SK-N-SH (cell line): ENCODE measurements at regions not wholly inside any gene's neighbourhood (a gene's known extent, or its start where the extent isn't known, plus 50 kb on each side); places are given as distances from the start of the nearest gene placed in this dataset.

Experiments used
- CTCF ChIA-PET: fragments of 300-600, 350-600 bp; formaldehyde crosslinking; extraction: SDS; loops from one replicate; lab custom pipeline; 2021; lab: Yijun Ruan, JAX
- POLR2A ChIA-PET: fragments of 350-600 bp; sonication (Branson Sonifier 250); formaldehyde crosslinking; extraction: SDS; loops from one replicate; lab custom pipeline; 2020; ENCODE audit warnings: antibody characterized with exemption, inconsistent platforms; lab: Yijun Ruan, JAX
- DNase-seq: peaks from one replicate; pipeline ENCODE4 v3.0.0; 2012
- H2AFZ ChIP-seq: fragments of 200-600 bp; sonication (generic); 2 replicates; pipeline ENCODE4 v1.8.1; 2016; ENCODE audit warnings: antibody characterized with exemption, mild to moderate bottlenecking, low read depth
- H3F3A ChIP-seq: fragments of 200-600 bp; sonication (generic); replicated peaks from 2 replicates; pipeline ENCODE3; 2016; ENCODE audit warnings: antibody characterized with exemption, mild to moderate bottlenecking; ENCODE audit not compliant: insufficient read depth
- H3K27ac ChIP-seq, 2 experiments: fragments of 200-500 bp in 1 of 2; fragments of 200-600 bp in 1 of 2; sonication (Bioruptor generic) in 1 of 2; sonication (generic), shearing (Covaris generic) in 1 of 2; 2 replicates each; pipeline versions ENCODE4 v1.5.1 to v1.6.1; 2014 to 2016; ENCODE audit warnings: low read depth in 2 of 2, inconsistent platforms in 1 of 2, low read length in 1 of 2, mild to moderate bottlenecking in 1 of 2, mixed read lengths in 1 of 2
- H3K27me3 ChIP-seq: fragments of 200-600 bp; sonication (generic), shearing (Covaris generic); 2 replicates; pipeline ENCODE4 v1.6.1; 2016; ENCODE audit warnings: mixed run types; ENCODE audit not compliant: insufficient read depth
- H3K36me3 ChIP-seq, 2 experiments: fragments of 200-500 bp in 1 of 2; fragments of 200-600 bp in 1 of 2; sonication (Bioruptor generic) in 1 of 2; sonication (generic) in 1 of 2; replicated peaks in 1 of 2; 2 replicates each; pipeline versions ENCODE3 to v1.5.1; 2014 to 2016; ENCODE audit warnings: low read length in 1 of 2, mild to moderate bottlenecking in 1 of 2; ENCODE audit not compliant: insufficient read depth in 2 of 2, control insufficient read depth in 1 of 2
- H3K4me1 ChIP-seq, 2 experiments: fragments of 200-500 bp in 1 of 2; fragments of 200-600 bp in 1 of 2; sonication (Bioruptor generic) in 1 of 2; sonication (generic), shearing (Covaris generic) in 1 of 2; 2 replicates each; pipeline versions ENCODE4 v1.5.1 to v1.6.1; 2014 to 2016; ENCODE audit warnings: low read depth in 1 of 2, low read length in 1 of 2, mixed run types in 1 of 2; ENCODE audit not compliant: insufficient read depth in 2 of 2, control insufficient read depth in 1 of 2
- H3K4me2 ChIP-seq: fragments of 200-600 bp; sonication (generic), shearing (Covaris generic); 2 replicates; pipeline ENCODE4 v1.6.1; 2017; ENCODE audit warnings: mixed run types
- H3K4me3 ChIP-seq, 2 experiments: fragments of 200-500 bp in 1 of 2; fragments of 200-600 bp in 1 of 2; sonication (Bioruptor generic) in 1 of 2; sonication (generic), shearing (Covaris generic) in 1 of 2; 2 replicates each; pipeline versions ENCODE4 v1.5.1 to v1.8.1; 2014 to 2016; ENCODE audit warnings: low read depth in 2 of 2, inconsistent platforms in 1 of 2, low read length in 1 of 2, mild to moderate bottlenecking in 1 of 2, mixed read lengths in 1 of 2, moderate library complexity in 1 of 2
- H3K79me2 ChIP-seq: fragments of 200-600 bp; sonication (generic); 2 replicates; pipeline ENCODE4 v1.8.1; 2017; ENCODE audit warnings: mild to moderate bottlenecking; ENCODE audit not compliant: insufficient read depth
- H3K9ac ChIP-seq: fragments of 200-600 bp; sonication (generic); 2 replicates; pipeline ENCODE4 v1.6.1; 2017; ENCODE audit warnings: mixed run types
- H3K9me2 ChIP-seq: fragments of 200-600 bp; sonication (generic); 2 replicates; pipeline ENCODE4 v1.6.1; 2017; ENCODE audit warnings: mixed run types
- H3K9me3 ChIP-seq: fragments of 200-600 bp; sonication (generic); 2 replicates; pipeline ENCODE4 v1.6.1; 2017; ENCODE audit warnings: mixed run types, mild to moderate bottlenecking, moderate library complexity
- H4K20me1 ChIP-seq: fragments of 200-600 bp; sonication (generic); 2 replicates; pipeline ENCODE4 v1.6.1; 2017; ENCODE audit warnings: mild to moderate bottlenecking, mixed run types; ENCODE audit not compliant: insufficient read depth
- ELF1 ChIP-seq: IDR thresholded peaks from 2 replicates; pipeline ENCODE4 v1.4.0; 2012
- EP300 ChIP-seq, 2 experiments: IDR thresholded peaks; 2 replicates each; pipeline versions ENCODE4 v1.4.0 to v1.6.1; 2012; ENCODE audit warnings: borderline replicate concordance in 1 of 2, low read depth in 1 of 2, low read length in 1 of 2
- FOSL2 ChIP-seq: IDR thresholded peaks from 2 replicates; pipeline ENCODE4 v1.4.0; 2012; ENCODE audit warnings: low read depth, mild to moderate bottlenecking, moderate library complexity, borderline replicate concordance
- FOXM1 ChIP-seq: IDR thresholded peaks from 2 replicates; pipeline ENCODE4 v1.4.0; 2012; ENCODE audit warnings: low read depth, mild to moderate bottlenecking
- GABPA ChIP-seq: IDR thresholded peaks from 2 replicates; pipeline ENCODE4 v1.4.0; 2012; ENCODE audit warnings: low read depth, mild to moderate bottlenecking
- GATA2 ChIP-seq: sonication (generic); formaldehyde crosslinking; IDR thresholded peaks from 2 replicates; pipeline ENCODE4 v1.5.0; 2020; ENCODE audit warnings: mild to moderate bottlenecking, missing genetic modification reagents
- MEF2A ChIP-seq: IDR thresholded peaks from 2 replicates; pipeline ENCODE4 v1.4.0; 2012; ENCODE audit warnings: low read depth, borderline replicate concordance
- POLR2AphosphoS5 ChIP-seq: IDR thresholded peaks from 2 replicates; pipeline ENCODE4 v1.6.1; 2012; ENCODE audit warnings: low read depth, low read length
- RFX5 ChIP-seq: IDR thresholded peaks from 2 replicates; pipeline ENCODE4 v1.6.1; 2012; ENCODE audit warnings: mild to moderate bottlenecking, improper control_type of control experiment, low read length
- SIN3A ChIP-seq: IDR thresholded peaks from 2 replicates; pipeline ENCODE4 v1.6.1; 2012; ENCODE audit warnings: low read depth, mild to moderate bottlenecking, low read length, moderate library complexity, borderline replicate concordance
- SMC3 ChIP-seq: IDR thresholded peaks from 2 replicates; pipeline ENCODE4 v1.6.1; 2012; ENCODE audit warnings: low read depth, low read length, improper control_type of control experiment
- TAF1 ChIP-seq: IDR thresholded peaks from 2 replicates; pipeline ENCODE4 v1.6.1; 2012; ENCODE audit warnings: low read depth, mild to moderate bottlenecking, low read length, moderate library complexity, borderline replicate concordance
- TCF12 ChIP-seq: IDR thresholded peaks from 2 replicates; pipeline ENCODE4 v1.4.0; 2012
- TEAD4 ChIP-seq: IDR thresholded peaks from 2 replicates; pipeline ENCODE4 v1.4.0; 2012; ENCODE audit warnings: mild to moderate bottlenecking, borderline replicate concordance; ENCODE audit not compliant: insufficient read depth
- YY1 ChIP-seq: IDR thresholded peaks from 2 replicates; pipeline ENCODE4 v1.4.0; 2012; ENCODE audit warnings: low read depth, mild to moderate bottlenecking
- WGBS: methylation state at CpG from one replicate; pipeline ENCODE4 v1.1.6; 2017; ENCODE audit warnings: low lambda C conversion rate; 5-methylcytosine and 5-hydroxymethylcytosine counted together
- TF ChIP-seq, protein P1 (sequence below): fragments of 200-600 bp; sonication (generic); IDR thresholded peaks from 2 replicates; pipeline ENCODE4 v1.6.1; 2017; ENCODE audit warnings: antibody characterized with exemption, mild to moderate bottlenecking, moderate library complexity
- TF ChIP-seq, protein P2 (sequence below): IDR thresholded peaks from 2 replicates; pipeline ENCODE4 v1.4.0; 2012; ENCODE audit warnings: low read depth, borderline replicate concordance
- TF ChIP-seq, protein P3 (sequence below): IDR thresholded peaks from 2 replicates; pipeline ENCODE4 v1.6.1; 2012; ENCODE audit warnings: mild to moderate bottlenecking, low read depth, low read length, moderate library complexity
- TF ChIP-seq, protein P4 (sequence below): IDR thresholded peaks from 2 replicates; pipeline ENCODE4 v1.4.0; 2012; ENCODE audit warnings: low read depth, borderline replicate concordance

DNA sequence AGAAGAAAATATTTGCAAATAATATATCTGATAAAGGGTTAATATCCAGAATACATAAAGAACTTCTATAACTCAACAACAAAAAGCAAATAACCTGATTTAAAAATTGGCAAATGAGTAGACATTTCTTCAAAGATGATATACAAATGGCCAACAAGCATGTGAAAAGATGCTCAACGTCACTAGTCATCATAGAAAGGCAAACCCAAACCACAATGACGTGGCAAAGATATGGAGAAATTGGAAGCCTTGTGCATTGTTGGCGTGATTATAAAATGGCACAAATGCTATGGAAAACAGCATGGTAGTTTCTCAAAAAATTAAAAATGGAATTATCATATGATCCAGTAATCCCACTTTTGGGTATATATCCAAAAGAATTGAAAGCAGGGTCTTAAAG is 466.3 kb downstream of the TBC1D22A start:
- no peak overlapping the region for H3K9ac ChIP-seq
- no peaks in the 10 kb centered on the region for H3K27me3 ChIP-seq
- no peak for TF ChIP-seq FOXM1
- no peak for TF ChIP-seq TCF12
- no peak for TF ChIP-seq SIN3A
- TF ChIP-seq, protein P1, sequence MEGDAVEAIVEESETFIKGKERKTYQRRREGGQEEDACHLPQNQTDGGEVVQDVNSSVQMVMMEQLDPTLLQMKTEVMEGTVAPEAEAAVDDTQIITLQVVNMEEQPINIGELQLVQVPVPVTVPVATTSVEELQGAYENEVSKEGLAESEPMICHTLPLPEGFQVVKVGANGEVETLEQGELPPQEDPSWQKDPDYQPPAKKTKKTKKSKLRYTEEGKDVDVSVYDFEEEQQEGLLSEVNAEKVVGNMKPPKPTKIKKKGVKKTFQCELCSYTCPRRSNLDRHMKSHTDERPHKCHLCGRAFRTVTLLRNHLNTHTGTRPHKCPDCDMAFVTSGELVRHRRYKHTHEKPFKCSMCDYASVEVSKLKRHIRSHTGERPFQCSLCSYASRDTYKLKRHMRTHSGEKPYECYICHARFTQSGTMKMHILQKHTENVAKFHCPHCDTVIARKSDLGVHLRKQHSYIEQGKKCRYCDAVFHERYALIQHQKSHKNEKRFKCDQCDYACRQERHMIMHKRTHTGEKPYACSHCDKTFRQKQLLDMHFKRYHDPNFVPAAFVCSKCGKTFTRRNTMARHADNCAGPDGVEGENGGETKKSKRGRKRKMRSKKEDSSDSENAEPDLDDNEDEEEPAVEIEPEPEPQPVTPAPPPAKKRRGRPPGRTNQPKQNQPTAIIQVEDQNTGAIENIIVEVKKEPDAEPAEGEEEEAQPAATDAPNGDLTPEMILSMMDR: no peak
- no peak for TF ChIP-seq SMC3
- TF ChIP-seq ELF1: no peak
- no peak for TF ChIP-seq TEAD4
- TF ChIP-seq, protein P2, sequence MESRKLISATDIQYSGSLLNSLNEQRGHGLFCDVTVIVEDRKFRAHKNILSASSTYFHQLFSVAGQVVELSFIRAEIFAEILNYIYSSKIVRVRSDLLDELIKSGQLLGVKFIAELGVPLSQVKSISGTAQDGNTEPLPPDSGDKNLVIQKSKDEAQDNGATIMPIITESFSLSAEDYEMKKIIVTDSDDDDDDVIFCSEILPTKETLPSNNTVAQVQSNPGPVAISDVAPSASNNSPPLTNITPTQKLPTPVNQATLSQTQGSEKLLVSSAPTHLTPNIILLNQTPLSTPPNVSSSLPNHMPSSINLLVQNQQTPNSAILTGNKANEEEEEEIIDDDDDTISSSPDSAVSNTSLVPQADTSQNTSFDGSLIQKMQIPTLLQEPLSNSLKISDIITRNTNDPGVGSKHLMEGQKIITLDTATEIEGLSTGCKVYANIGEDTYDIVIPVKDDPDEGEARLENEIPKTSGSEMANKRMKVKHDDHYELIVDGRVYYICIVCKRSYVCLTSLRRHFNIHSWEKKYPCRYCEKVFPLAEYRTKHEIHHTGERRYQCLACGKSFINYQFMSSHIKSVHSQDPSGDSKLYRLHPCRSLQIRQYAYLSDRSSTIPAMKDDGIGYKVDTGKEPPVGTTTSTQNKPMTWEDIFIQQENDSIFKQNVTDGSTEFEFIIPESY: no peak
- TF ChIP-seq POLR2AphosphoS5: no peak
- no peak for TF ChIP-seq GATA2 (CRISPR knock-in tag)
- no peaks in the 10 kb centered on the region; the same call in 1 of the 2 replicates for H3K9me3 ChIP-seq
- H3K79me2 ChIP-seq: no peaks in the 10 kb centered on the region
- no peaks in the 10 kb centered on the region for H3K9me2 ChIP-seq
- 23% methylated on average over 3 of the region's 3 CpGs for WGBS
- ChIA-PET POLR2A (no interaction called here), CTCF (interaction anchor here (1.7 to 1.9 kb wide), 2 partner anchors 16 to 430 kb away, joined by 4 to 5 read pairs; no protein-coding TSS in a partner anchor)
- DNase-seq: no peak
- no peaks in the 10 kb centered on the region for H3K4me1 ChIP-seq
- H3K27ac ChIP-seq: no peak overlapping the region
- no peak overlapping the region for H3K4me2 ChIP-seq
- no peaks in the 10 kb centered on the region for H4K20me1 ChIP-seq
- no peak overlapping the region for H3K4me3 ChIP-seq
- no peaks in the 10 kb centered on the region for H3F3A ChIP-seq
- H2AFZ ChIP-seq: no peak overlapping the region
- no peaks in the 10 kb centered on the region for H3K36me3 ChIP-seq

DNA sequence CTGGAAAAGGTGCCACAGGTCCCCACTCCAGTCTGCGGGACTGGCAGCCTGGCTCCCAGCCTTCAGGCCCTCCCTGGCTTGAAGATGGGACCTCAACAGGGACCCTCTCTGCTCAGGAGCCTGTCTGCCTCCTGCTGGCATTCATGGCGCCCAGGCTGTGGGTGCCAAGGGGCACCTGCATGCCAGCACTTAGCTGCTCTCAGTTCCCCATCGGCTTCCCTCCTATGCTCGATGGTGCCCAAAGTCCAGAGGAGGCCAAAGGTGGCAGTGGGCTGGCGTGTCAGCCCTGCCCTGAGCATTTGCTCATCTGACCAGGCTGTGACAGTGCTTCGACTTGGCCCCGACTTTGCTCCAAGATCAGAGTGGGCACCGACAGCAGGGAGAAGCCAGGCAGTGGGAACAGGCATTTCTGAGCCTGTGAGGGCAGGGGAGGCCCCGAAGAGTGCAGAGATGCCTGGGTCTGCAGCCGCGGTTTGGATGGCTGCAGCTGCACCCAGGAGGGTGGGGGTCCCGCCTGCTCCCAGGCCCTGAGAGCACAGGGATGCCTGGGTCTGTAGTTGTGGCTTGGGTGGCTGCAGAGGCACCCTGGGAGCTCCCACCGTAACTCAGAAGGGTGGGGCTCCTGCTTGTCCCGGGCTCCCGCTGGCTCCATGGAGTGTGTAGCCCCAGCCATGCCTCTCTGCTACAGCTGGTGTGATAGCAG is 463.6 kb downstream of the TBC1D22A start:
- Histone ChIP-seq H3K9me2 (no peaks in the 10 kb centered on the region), H3K9me3 (no peaks in the 10 kb centered on the region; the same call in 1 of the 2 replicates), H3K4me1 (peaks cover 0 to 7% of the 10 kb centered on the region in 2 experiments; a peak in 2 of 4 replicates), H3K4me2 (no peak overlapping the region), H3K9ac (no peak overlapping the region), H3K27me3 (no peaks in the 10 kb centered on the region), H4K20me1 (no peaks in the 10 kb centered on the region), H3K4me3 (no peak overlapping the region), H2AFZ (no peak overlapping the region), H3F3A (no peaks in the 10 kb centered on the region), H3K27ac (no peak overlapping the region), H3K79me2 (no peaks in the 10 kb centered on the region), H3K36me3 (no peaks in the 10 kb centered on the region)
- ChIA-PET POLR2A (no interaction called here), CTCF (interaction anchor here (0.7 to 1.6 kb wide), 3 partner anchors 12 to 428 kb away, joined by 3 to 5 read pairs (median 4); no protein-coding TSS in a partner anchor)
- WGBS: 40% methylated on average over 2 of the region's 15 CpGs
- DNase-seq: no peak
- TF ChIP-seq SMC3 (no peak), YY1 (no peak), EP300 (IDR thresholded peaks at IDR 0.05; ENCODE audit: borderline replicate concordance in 1 of 2, low read depth in 1 of 2, low read length in 1 of 2) (no peak), MEF2A (no peak), FOSL2 (no peak), TCF12 (no peak), RFX5 (no peak), GABPA (no peak), SIN3A (no peak), TAF1 (no peak)
- TF ChIP-seq, protein P3, sequence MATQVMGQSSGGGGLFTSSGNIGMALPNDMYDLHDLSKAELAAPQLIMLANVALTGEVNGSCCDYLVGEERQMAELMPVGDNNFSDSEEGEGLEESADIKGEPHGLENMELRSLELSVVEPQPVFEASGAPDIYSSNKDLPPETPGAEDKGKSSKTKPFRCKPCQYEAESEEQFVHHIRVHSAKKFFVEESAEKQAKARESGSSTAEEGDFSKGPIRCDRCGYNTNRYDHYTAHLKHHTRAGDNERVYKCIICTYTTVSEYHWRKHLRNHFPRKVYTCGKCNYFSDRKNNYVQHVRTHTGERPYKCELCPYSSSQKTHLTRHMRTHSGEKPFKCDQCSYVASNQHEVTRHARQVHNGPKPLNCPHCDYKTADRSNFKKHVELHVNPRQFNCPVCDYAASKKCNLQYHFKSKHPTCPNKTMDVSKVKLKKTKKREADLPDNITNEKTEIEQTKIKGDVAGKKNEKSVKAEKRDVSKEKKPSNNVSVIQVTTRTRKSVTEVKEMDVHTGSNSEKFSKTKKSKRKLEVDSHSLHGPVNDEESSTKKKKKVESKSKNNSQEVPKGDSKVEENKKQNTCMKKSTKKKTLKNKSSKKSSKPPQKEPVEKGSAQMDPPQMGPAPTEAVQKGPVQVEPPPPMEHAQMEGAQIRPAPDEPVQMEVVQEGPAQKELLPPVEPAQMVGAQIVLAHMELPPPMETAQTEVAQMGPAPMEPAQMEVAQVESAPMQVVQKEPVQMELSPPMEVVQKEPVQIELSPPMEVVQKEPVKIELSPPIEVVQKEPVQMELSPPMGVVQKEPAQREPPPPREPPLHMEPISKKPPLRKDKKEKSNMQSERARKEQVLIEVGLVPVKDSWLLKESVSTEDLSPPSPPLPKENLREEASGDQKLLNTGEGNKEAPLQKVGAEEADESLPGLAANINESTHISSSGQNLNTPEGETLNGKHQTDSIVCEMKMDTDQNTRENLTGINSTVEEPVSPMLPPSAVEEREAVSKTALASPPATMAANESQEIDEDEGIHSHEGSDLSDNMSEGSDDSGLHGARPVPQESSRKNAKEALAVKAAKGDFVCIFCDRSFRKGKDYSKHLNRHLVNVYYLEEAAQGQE: no peak
- TF ChIP-seq, protein P4, sequence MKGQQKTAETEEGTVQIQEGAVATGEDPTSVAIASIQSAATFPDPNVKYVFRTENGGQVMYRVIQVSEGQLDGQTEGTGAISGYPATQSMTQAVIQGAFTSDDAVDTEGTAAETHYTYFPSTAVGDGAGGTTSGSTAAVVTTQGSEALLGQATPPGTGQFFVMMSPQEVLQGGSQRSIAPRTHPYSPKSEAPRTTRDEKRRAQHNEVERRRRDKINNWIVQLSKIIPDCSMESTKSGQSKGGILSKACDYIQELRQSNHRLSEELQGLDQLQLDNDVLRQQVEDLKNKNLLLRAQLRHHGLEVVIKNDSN: no peak
